LHCN-M2 (cell line): ENCODE measurements at regions not wholly inside any gene's neighbourhood (a gene's known extent, or its start where the extent isn't known, plus 50 kb on each side); places are given as distances from the start of the nearest gene placed in this dataset.
A peak's percentile ranks its signal among the peaks of the same experiment; 100 is the strongest.

ENCODE experiments used
- DNase-seq: peaks from one replicate; pipeline ENCODE4 v3.0.0-alpha.2; 2012; ENCODE audit warnings: low read depth

DNA sequence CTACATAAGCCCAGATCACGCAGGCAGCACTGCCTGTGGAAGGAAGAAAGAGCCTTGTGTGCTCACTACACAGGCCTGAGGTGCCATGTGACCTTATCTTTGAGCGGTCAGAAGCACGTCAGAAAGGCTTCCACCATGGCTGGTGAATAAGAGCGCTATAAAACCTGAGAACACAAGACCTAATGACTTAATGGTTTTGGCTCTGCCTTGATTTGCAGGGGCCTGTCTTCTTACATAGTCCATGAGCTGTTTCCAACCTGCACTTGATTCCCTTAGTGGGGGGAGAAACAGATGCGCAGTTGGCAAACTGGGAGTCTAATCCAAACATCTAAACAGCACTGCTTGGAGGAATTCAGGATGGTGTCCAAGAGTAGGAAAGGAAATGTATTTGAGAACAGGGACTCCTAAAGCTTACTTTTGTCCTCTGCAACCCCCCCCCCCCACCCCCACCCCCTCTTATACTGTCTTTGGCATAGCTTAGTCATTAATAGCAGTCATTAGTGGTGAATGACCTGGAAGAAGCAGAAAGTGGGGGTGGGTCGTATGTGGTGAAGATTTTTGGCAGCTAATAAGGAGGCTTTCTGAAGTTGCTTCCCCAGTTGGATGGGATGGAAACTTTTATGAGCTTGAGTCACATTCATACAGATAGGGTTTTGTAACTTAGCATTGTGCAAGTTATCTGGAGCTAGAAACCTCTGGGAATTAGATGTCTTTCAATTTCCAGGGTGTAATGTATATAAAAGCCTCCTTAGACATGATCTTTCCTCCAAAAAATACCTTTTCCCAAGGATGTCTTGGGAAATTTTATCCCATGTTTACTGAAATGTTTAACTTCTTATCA, 454.1 kb downstream of the MEIS1 start:
- peak; percentile 49 for DNase-seq

- no peak for DNase-seq
Measured at GRCh38 chr2:66889632-66889882, 454.6 kb downstream of the MEIS1 start.

DNA sequence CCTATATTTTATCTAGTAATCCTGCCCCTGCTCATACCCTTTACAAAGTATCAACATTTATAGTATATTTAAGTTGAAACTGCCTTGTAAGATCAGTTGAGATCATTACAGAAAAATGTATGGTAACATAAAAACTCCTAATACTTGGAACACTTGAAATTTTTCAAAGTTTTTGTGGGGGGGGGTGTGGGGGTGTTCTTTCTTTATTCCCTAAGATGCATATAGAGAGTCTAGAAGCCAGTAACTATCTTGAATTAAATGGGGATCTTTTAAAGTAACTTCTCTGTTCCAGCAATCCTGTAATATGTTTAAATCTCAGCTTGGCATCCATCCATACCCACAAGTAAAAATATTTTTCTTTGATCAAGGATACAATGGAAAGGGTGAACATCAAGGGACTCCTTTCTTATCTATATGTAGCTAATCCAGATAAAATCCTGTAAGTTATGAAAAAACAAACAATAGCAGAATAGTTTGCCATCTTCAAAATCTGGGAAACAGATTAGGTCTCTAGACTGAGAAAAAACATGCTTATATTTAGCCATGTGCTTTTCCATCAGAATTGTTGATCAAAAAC, 455.3 kb downstream of the MEIS1 start:
- no peak for DNase-seq

DNA sequence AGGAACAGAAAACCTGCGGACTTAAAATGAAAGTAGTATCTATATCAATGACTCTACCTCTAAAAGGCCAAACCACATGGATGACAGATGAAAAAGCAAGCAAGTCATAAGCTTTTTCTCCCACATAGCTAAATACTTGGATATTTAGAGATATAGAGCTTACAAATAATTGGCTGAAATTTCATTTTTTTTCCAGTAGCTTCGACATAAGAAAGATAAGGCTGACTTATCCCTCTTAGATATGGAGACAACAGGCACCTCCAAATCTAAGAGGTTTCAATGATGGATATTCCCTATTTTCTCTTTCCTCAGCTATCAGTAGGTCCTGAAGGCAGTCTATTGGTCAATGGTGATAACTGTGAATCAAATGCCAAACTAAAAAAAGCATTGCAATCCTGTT, 460.3 kb downstream of the MEIS1 start:
- no peak for DNase-seq

GRCh38 chr2:66896131-66896530, 461.2 kb downstream of the MEIS1 start:
- DNase-seq, result no peak

DNA sequence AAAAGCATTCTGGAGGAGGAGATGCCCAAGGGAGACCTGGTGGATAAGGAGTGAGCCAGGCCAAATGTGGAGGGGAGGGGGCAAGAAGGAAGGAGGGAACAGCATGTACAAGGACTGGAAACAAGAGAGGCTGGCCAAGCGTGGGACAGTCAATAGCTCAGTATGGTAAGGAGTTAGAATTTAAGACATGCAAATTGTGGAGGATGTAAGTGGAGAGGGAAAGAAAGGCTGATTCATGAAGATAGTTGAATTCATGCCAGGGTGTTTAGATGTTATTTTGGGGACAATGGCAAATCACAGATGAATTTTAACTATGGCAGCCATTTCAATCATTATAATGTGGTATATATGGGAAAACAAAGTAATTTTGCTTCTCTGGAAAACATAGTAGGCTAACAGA, 462.3 kb downstream of the MEIS1 start:
- DNase-seq, result peak; percentile 34

GRCh38 chr2:66897691-66898150, 462.8 kb downstream of the MEIS1 start:
- DNase-seq, result no peak

- DNase-seq, result no peak
Measured at GRCh38 chr2:66899109-66899508, 464.2 kb downstream of the MEIS1 start.

DNA sequence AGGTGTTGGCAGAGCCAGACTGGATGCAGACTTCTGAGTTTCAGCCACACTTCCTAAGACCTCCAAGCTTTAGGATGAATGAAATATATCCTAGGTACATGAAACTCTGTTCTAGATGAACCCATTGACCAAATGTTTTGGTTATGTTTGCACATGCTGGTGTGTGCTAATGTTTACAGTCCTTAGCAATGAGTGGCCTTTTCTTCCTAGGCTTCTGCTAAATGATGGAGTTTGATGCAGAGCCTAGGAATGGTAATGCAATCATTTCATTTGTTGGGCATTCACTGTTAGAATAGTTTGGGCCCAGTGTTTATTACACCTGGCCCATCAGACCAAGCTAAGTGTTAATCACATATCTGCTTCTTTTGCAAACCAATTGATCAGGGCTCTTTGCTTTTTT, 464.7 kb downstream of the MEIS1 start:
- DNase-seq, result no peak

GRCh38 chr2:66901344-66901743, 466.4 kb downstream of the MEIS1 start:
- no peak for DNase-seq

DNA sequence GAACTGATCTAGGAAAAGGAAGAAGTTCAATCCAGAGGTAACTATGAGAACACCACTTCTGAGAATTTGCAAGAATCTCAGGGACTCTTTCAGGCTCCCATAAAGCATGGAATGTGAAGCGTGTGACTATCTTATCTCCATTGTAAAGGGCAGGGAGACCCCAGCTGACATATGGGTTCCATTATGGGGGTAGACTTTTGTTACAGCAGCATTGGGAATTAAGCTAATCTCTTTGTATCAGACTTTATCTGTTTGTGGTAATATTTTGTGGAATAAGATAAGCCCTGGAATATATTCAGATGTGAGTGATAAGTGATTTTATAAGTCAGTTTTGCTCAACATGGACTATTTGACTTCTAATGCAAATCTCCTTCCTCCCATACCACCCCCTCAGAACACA, 468.3 kb downstream of the MEIS1 start:
- DNase-seq, result no peak

DNA sequence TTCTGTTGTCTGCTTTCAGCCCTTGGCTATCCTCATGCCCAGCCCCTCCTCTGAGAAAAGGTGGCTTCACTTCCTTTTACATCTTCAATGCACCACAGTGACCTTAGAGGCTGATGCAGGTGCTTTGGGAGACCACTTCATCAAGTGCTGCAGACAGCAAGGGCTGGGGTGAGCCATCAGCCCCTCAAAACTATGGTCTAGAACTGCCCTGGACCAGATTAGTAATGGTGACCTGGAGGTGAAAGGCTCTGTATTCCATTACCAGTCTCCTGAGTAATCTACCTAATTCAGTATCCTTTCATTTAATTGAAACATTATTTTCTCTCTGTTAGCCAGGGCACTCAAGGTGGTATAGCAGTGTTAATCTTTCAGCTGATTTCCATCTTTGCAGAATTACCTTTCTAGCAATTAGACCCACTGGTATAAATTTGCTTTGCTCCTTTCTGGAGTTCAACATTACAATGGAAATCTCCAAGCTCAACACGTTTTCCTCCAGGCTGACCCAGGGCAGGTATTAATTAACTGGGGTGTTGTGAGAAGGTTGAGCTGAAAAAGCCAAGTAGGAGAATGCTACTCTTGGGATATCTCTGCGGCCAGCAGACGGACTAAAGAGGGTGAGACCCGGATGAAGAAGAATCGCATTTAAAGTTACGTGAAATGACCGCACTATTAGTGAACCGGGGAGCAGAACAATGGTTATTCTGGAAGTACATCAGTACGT, 469.0 kb downstream of the MEIS1 start:
- DNase-seq, result no peak

- no peak for DNase-seq
Measured at GRCh38 chr2:66915237-66915636, 480.3 kb downstream of the MEIS1 start.

DNA sequence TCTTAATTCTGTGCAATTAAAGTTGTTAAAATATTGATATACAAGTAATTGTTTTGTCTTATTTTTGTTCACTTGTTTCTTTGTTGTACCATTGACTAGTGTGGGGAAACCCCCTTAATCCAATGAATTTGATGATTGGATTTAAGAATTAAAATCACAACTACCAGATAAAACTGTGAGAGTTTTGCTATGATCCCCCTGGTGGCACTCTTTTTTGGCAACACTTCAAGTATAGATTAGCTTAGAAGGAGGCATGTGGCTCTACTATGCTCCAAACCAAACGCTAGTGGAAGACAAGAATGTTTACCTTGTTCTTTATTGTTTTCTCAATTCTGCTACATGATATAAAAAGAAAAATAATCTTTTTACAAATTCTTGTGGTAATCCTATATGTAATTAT, 477.8 kb upstream of the ETAA1 start:
- no peak for DNase-seq

DNA sequence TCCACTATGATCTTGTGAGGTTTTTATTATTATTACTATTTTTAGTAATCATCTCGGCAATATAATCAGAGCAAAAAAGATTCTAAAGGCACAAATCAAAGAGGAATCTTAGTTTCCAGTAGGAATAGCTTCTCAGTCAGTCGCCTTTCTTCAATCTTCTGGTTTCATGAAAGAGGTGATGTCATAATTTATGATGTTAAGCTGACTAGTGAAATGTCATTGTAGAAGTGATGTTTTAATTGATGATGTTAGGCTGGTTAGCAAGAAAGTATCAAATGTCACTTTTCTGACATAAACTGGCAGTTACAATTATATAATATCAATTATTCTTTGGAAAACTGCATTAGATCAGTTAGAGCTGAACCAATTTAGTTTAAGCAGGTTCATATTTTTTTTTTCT, 476.7 kb upstream of the ETAA1 start:
- DNase-seq, result no peak

GRCh38 chr2:66925128-66925527, 472.0 kb upstream of the ETAA1 start:
- peak; percentile 40 for DNase-seq

- DNase-seq, result no peak
Measured at GRCh38 chr2:66926594-66927112, 470.5 kb upstream of the ETAA1 start.

GRCh38 chr2:66929632-66930338, 467.3 kb upstream of the ETAA1 start:
- peak; percentile 11 for DNase-seq

GRCh38 chr2:66930339-66931220, 466.6 kb upstream of the ETAA1 start:
- DNase-seq, result no peak

DNA sequence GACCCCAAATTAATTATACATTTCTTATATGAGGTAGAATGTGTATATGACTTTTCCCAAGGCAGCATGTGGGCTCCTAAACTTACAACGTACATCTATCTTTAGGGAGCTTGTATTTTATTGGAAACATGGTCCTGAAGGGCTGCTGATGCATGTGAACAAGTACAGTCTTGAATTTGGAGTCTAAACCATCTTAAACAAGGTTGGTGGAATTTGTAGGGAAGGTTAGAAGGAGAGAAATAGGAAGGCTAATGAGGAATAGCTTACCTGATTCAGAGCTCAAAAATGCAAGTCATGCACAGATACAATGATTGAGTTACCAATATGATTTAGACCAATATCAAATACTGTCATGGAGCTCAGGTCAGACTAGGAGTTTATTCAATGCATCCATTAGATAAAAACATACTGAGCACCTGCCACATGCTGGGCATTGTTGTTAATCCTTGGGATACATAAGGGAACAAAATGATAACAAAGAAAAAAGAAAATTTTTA, 458.6 kb upstream of the ETAA1 start:
- DNase-seq, result no peak

DNA sequence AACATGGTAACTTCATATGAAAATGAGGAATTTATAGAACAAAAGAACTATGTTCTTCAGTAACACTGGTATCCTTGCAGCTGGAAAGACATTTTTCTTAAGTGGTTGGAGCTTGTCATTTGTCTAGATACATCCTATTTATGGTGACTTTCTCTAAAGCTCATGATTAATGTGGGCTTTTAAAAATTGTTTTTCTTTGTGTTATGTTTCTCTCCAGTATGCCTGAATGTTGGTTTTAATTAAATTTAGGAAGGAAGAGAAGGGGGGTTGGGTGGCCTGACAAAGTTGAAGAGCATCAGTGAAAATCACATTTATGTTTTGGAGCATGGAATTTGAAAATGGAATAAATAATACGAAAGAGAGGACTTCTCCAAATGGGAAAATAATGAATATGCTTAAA, 457.1 kb upstream of the ETAA1 start:
- no peak for DNase-seq
